Trophoblast cell (in vitro differentiated cells and primary cell): ENCODE measurements at regions not wholly inside any gene's neighbourhood (a gene's known extent, or its start where the extent isn't known, plus 50 kb on each side); places are given as distances from the start of the nearest gene placed in this dataset.

ENCODE experiments used
- DNase-seq, 2 donors: peaks; one replicate each; pipeline ENCODE4 v3.0.0-alpha.2; 2016
- H2AFZ ChIP-seq: 2 replicates; pipeline ENCODE4 v1.6.1; 2013; ENCODE audit warnings: low read length, moderate library complexity, mild to moderate bottlenecking; ENCODE audit not compliant: insufficient read depth, poor library complexity
- H2AK5ac ChIP-seq: 2 replicates; pipeline ENCODE4 v1.6.1; 2013; ENCODE audit warnings: mild to moderate bottlenecking, low read length
- H2BK120ac ChIP-seq: 2 replicates; pipeline ENCODE4 v1.6.1; 2013; ENCODE audit warnings: low read length, mild to moderate bottlenecking, moderate library complexity; ENCODE audit not compliant: insufficient read depth, poor library complexity
- H2BK12ac ChIP-seq: 2 replicates; pipeline ENCODE4 v1.6.1; 2013; ENCODE audit warnings: mild to moderate bottlenecking, low read length, moderate library complexity
- H2BK5ac ChIP-seq: 2 replicates; pipeline ENCODE4 v1.6.1; 2013; ENCODE audit warnings: low read length, low read depth, moderate library complexity, mild to moderate bottlenecking; ENCODE audit not compliant: poor library complexity
- H3K14ac ChIP-seq: 2 replicates; pipeline ENCODE4 v1.6.1; 2013; ENCODE audit warnings: mild to moderate bottlenecking, low read length
- H3K18ac ChIP-seq: 2 replicates; pipeline ENCODE4 v1.6.1; 2013; ENCODE audit warnings: mild to moderate bottlenecking, low read length
- H3K23ac ChIP-seq: 2 replicates; pipeline ENCODE4 v1.6.1; 2013; ENCODE audit warnings: low read length
- H3K27ac ChIP-seq: 2 replicates; pipeline ENCODE4 v1.5.1; 2013; ENCODE audit warnings: low read depth, mild to moderate bottlenecking, inconsistent platforms, low read length, moderate library complexity
- H3K27me3 ChIP-seq: 2 replicates; pipeline ENCODE4 v1.6.1; 2013; ENCODE audit warnings: inconsistent platforms, mild to moderate bottlenecking, low read length, moderate library complexity; ENCODE audit not compliant: insufficient read depth
- H3K36me3 ChIP-seq, 2 experiments: 1 replicate in 1 of 2; 2 replicates in 1 of 2; pipeline ENCODE4 v1.6.1; 2013; ENCODE audit warnings: low read length in 2 of 2, mild to moderate bottlenecking in 2 of 2, moderate library complexity in 1 of 2; ENCODE audit not compliant: insufficient read depth in 2 of 2, control insufficient read depth in 1 of 2
- H3K4ac ChIP-seq: 2 replicates; pipeline ENCODE4 v1.6.1; 2013; ENCODE audit warnings: low read depth, mild to moderate bottlenecking, low read length, moderate library complexity
- H3K4me1 ChIP-seq, 2 experiments: 1 replicate in 1 of 2; 2 replicates in 1 of 2; pipeline ENCODE4 v1.6.1; 2013; ENCODE audit warnings: low read length in 2 of 2, mild to moderate bottlenecking in 2 of 2, moderate library complexity in 1 of 2; ENCODE audit not compliant: insufficient read depth in 2 of 2, control insufficient read depth in 1 of 2
- H3K4me2 ChIP-seq: 2 replicates; pipeline ENCODE4 v1.6.1; 2013; ENCODE audit warnings: inconsistent platforms, mild to moderate bottlenecking, low read length, moderate library complexity
- H3K4me3 ChIP-seq: 2 replicates; pipeline ENCODE4 v1.5.1; 2013; ENCODE audit warnings: mild to moderate bottlenecking, low read depth, low read length, inconsistent platforms
- H3K79me1 ChIP-seq: one replicate; pipeline ENCODE4 v1.6.1; 2013; ENCODE audit warnings: low read length
- H3K79me2 ChIP-seq: 2 replicates; pipeline ENCODE4 v1.6.1; 2013; ENCODE audit warnings: low read length, mild to moderate bottlenecking; ENCODE audit not compliant: control insufficient read depth, insufficient read depth, poor library complexity
- H3K9ac ChIP-seq: 2 replicates; pipeline ENCODE4 v1.6.1; 2013; ENCODE audit warnings: mild to moderate bottlenecking, low read length
- H3K9me3 ChIP-seq: 2 replicates; pipeline ENCODE4 v1.6.1; 2013; ENCODE audit warnings: low read depth, mild to moderate bottlenecking, control low read depth, inconsistent platforms, low read length; ENCODE audit not compliant: insufficient read depth
- H4K12ac ChIP-seq: 2 replicates; pipeline ENCODE4 v1.6.1; 2013; ENCODE audit warnings: low read depth, mild to moderate bottlenecking, low read length, moderate library complexity
- H4K8ac ChIP-seq: 2 replicates; pipeline ENCODE4 v1.6.1; 2013; ENCODE audit warnings: low read depth, mild to moderate bottlenecking, low read length, moderate library complexity
- H4K91ac ChIP-seq: one replicate; pipeline ENCODE4 v1.6.1; 2013; ENCODE audit warnings: low read depth, mild to moderate bottlenecking, low read length, moderate library complexity
- WGBS: extraction: QIAGEN DNeasy Blood & Tissue Kit; methylation state at CpG from one replicate; pipeline ENCODE4 v1.1.7; 2013; ENCODE audit warnings: missing lambda C conversion rate; ENCODE audit not compliant: insufficient read length, insufficient coverage; ENCODE audit errors: extremely low coverage; 5-methylcytosine and 5-hydroxymethylcytosine counted together

GRCh38 chr7:119270644-119271043 lies 1002.3 kb upstream of the KCND2 start:
- H2BK12ac ChIP-seq, result no peak overlapping the region
- H3K4me1 ChIP-seq, result peaks cover 2 to 5% of the 10 kb centered on the region in 2 experiments
- no peak for DNase-seq
- H3K4me3 ChIP-seq, result no peak overlapping the region
- no peak overlapping the region for H3K9ac ChIP-seq
- H3K79me1 ChIP-seq, result no peaks in the 10 kb centered on the region
- H3K36me3 ChIP-seq, result no peaks in the 10 kb centered on the region
- H4K91ac ChIP-seq, result no peak overlapping the region
- H2AFZ ChIP-seq, result no peak overlapping the region
- no peak overlapping the region for H3K27ac ChIP-seq
- H4K8ac ChIP-seq, result no peak overlapping the region
- no peak overlapping the region for H3K23ac ChIP-seq
- no peak overlapping the region for H3K4me2 ChIP-seq
- no CpG with 5 or more reads among the region's 6 CpGs for WGBS
- H3K14ac ChIP-seq, result no peak overlapping the region
- H2AK5ac ChIP-seq, result no peak overlapping the region
- peaks cover 1% of the 10 kb centered on the region for H3K9me3 ChIP-seq
- no peaks in the 10 kb centered on the region for H3K27me3 ChIP-seq
- H3K4ac ChIP-seq, result no peak overlapping the region
- no peak overlapping the region for H4K12ac ChIP-seq
- no peak overlapping the region for H3K18ac ChIP-seq
- no peaks in the 10 kb centered on the region for H3K79me2 ChIP-seq
- H2BK5ac ChIP-seq, result no peak overlapping the region
- H2BK120ac ChIP-seq, result no peak overlapping the region

DNA sequence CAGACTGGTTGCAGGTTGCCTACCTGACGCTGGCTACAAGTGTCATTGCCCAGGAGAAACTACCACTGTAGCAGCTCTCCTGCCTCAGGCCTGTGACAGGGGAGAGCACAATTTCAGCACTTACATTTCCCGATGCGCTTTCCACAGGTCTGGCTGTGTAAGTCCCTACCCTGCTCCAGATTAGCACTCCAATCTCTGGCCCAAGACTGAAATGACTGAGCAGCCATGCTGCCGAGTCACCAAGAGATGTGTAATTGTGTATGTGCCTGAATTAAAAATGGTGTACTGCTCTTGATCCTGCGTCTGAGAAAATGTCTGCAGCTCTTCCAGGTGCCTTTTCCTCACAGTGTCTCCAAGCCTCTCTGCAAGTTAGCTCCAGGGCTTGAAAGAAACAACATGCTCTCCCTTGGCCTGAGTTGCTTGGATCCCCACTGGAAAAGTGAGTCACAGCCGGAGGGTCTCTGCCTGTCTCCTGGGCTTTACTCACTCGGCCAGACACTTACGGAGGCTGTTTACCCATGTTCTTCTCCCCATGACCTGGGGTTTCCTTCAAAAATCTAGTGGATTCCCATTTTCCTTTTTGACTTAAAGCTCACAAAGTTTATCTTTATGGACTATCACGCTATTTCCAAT lies 1001.7 kb upstream of the KCND2 start:
- Histone ChIP-seq H3K9me3 (no peaks in the 10 kb centered on the region), H3K27me3 (no peaks in the 10 kb centered on the region), H3K9ac (no peak overlapping the region), H3K4me3 (no peak overlapping the region), H3K18ac (no peak overlapping the region), H3K79me1 (no peaks in the 10 kb centered on the region), H2AK5ac (no peak overlapping the region), H2BK120ac (no peak overlapping the region), H3K4me2 (no peak overlapping the region), H4K8ac (no peak overlapping the region), H3K36me3 (no peaks in the 10 kb centered on the region), H2BK5ac (no peak overlapping the region), H2AFZ (no peak overlapping the region), H2BK12ac (no peak overlapping the region), H3K4me1 (peaks cover 2 to 5% of the 10 kb centered on the region in 2 experiments), H3K4ac (no peak overlapping the region), H3K14ac (no peak overlapping the region), H4K91ac (no peak overlapping the region), H3K23ac (no peak overlapping the region), H3K79me2 (no peaks in the 10 kb centered on the region), H3K27ac (no peak overlapping the region), H4K12ac (no peak overlapping the region)
- DNase-seq, result no peak
- WGBS, result no CpG with 5 or more reads among the region's 9 CpGs

- Histone ChIP-seq H2AFZ (no peak overlapping the region), H3K79me2 (no peaks in the 10 kb centered on the region), H3K27me3 (no peaks in the 10 kb centered on the region), H3K36me3 (no peaks in the 10 kb centered on the region), H4K12ac (no peak overlapping the region), H3K79me1 (no peaks in the 10 kb centered on the region), H3K27ac (no peak overlapping the region), H2AK5ac (no peak overlapping the region), H2BK12ac (no peak overlapping the region), H3K14ac (no peak overlapping the region), H4K8ac (no peak overlapping the region), H3K23ac (no peak overlapping the region), H3K9me3 (no peaks in the 10 kb centered on the region), H3K9ac (peak overlapping the region; percentile 36), H3K4me3 (no peak overlapping the region), H4K91ac (no peak overlapping the region), H3K4me2 (no peak overlapping the region), H3K4ac (no peak overlapping the region), H3K18ac (no peak overlapping the region), H2BK120ac (no peak overlapping the region), H2BK5ac (no peak overlapping the region), H3K4me1 (no peaks in the 10 kb centered on the region)
- no CpG with 5 or more reads among the region's 1 CpG for WGBS
- no peak for DNase-seq
Measured at GRCh38 chr7:119281181-119281846, 991.7 kb upstream of the KCND2 start.

GRCh38 chr7:119283353-119283752 lies 989.6 kb upstream of the KCND2 start:
- no peak overlapping the region for H3K14ac ChIP-seq
- no peak overlapping the region for H2AFZ ChIP-seq
- H2AK5ac ChIP-seq, result no peak overlapping the region
- no peaks in the 10 kb centered on the region for H3K9me3 ChIP-seq
- H3K79me1 ChIP-seq, result no peaks in the 10 kb centered on the region
- H3K4me2 ChIP-seq, result no peak overlapping the region
- no peaks in the 10 kb centered on the region for H3K27me3 ChIP-seq
- no peak overlapping the region for H3K27ac ChIP-seq
- no peak overlapping the region for H3K9ac ChIP-seq
- no peak overlapping the region for H4K12ac ChIP-seq
- H2BK5ac ChIP-seq, result no peak overlapping the region
- H3K4ac ChIP-seq, result no peak overlapping the region
- H3K23ac ChIP-seq, result no peak overlapping the region
- H3K4me1 ChIP-seq, result no peaks in the 10 kb centered on the region
- no peaks in the 10 kb centered on the region for H3K79me2 ChIP-seq
- DNase-seq, result no peak
- H4K8ac ChIP-seq, result no peak overlapping the region
- H4K91ac ChIP-seq, result no peak overlapping the region
- no peak overlapping the region for H2BK12ac ChIP-seq
- H3K36me3 ChIP-seq, result no peaks in the 10 kb centered on the region
- H3K4me3 ChIP-seq, result no peak overlapping the region
- no peak overlapping the region for H3K18ac ChIP-seq
- no CpG with 5 or more reads among the region's 3 CpGs for WGBS
- no peak overlapping the region for H2BK120ac ChIP-seq
